ENCODE measurements at regions not wholly inside any gene's neighbourhood (a gene's known extent, or its start where the extent isn't known, plus 50 kb on each side); places are given as distances from the start of the nearest gene placed in this dataset.

- Histone ChIP-seq H3K27ac (no peak overlapping the region), H3K36me3 (no peaks in the 10 kb centered on the region), H3K4me3 (no peak overlapping the region), H3K4me1 (peaks cover 0 to 5% (median 0%) of the 10 kb centered on the region in 4 donors), H3K27me3 (peaks cover 0 to 77% of the 10 kb centered on the region in 2 donors), H3K9me3 (no peaks in the 10 kb centered on the region)
- 56 to 64% methylated on average over 5 to 6 of the region's 6 CpGs for WGBS, 2 donors
- no peak for DNase-seq (ENCODE audit: low spot score in 2 of 2)
- TF ChIP-seq POLR2A (IDR thresholded peaks at IDR 0.05) (no peak), EP300 (IDR thresholded peaks at IDR 0.05) (no peak)
- TF ChIP-seq, protein P1, sequence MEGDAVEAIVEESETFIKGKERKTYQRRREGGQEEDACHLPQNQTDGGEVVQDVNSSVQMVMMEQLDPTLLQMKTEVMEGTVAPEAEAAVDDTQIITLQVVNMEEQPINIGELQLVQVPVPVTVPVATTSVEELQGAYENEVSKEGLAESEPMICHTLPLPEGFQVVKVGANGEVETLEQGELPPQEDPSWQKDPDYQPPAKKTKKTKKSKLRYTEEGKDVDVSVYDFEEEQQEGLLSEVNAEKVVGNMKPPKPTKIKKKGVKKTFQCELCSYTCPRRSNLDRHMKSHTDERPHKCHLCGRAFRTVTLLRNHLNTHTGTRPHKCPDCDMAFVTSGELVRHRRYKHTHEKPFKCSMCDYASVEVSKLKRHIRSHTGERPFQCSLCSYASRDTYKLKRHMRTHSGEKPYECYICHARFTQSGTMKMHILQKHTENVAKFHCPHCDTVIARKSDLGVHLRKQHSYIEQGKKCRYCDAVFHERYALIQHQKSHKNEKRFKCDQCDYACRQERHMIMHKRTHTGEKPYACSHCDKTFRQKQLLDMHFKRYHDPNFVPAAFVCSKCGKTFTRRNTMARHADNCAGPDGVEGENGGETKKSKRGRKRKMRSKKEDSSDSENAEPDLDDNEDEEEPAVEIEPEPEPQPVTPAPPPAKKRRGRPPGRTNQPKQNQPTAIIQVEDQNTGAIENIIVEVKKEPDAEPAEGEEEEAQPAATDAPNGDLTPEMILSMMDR (IDR thresholded peaks at IDR 0.05) = no peak
Observed at GRCh38 chr16:86046026-86046425, 147.1 kb downstream of the IRF8 start.

GRCh38 chr16:86046667-86047270 is 147.8 kb downstream of the IRF8 start:
- WGBS, 2 donors = 52 to 64% methylated on average over 9 of the region's 9 CpGs
- TF ChIP-seq EP300 (IDR thresholded peaks at IDR 0.05) (no peak), POLR2A (IDR thresholded peaks at IDR 0.05) (no peak)
- TF ChIP-seq, protein P1 (IDR thresholded peaks at IDR 0.05) = no peak
- peaks cover 0 to 82% of the 10 kb centered on the region in 2 donors for H3K27me3 ChIP-seq

GRCh38 chr16:86048221-86048620 is 149.3 kb downstream of the IRF8 start:
- H3K4me3 ChIP-seq = no peak overlapping the region
- no peak for DNase-seq (ENCODE audit: low spot score in 2 of 2)
- 18 to 23% methylated on average over 11 of the region's 11 CpGs for whole genome bisulfite sequencing, 2 donors
- H3K27ac ChIP-seq = no peak overlapping the region
- TF ChIP-seq, protein P1 (IDR thresholded peaks at IDR 0.05) = no peak
- TF ChIP-seq POLR2A (IDR thresholded peaks at IDR 0.05) (no peak), EP300 (IDR thresholded peaks at IDR 0.05) (no peak)
- peaks cover 0 to 68% of the 10 kb centered on the region in 2 donors for H3K27me3 ChIP-seq
- no peaks in the 10 kb centered on the region for H3K9me3 ChIP-seq
- H3K36me3 ChIP-seq = no peaks in the 10 kb centered on the region
- peaks cover 0 to 12% (median 0%) of the 10 kb centered on the region in 4 donors for H3K4me1 ChIP-seq

More at GRCh38 chr16:86046667-86047270, 147.8 kb downstream of the IRF8 start:
- H3K4me1 ChIP-seq = peaks cover 0 to 12% (median 0%) of the 10 kb centered on the region in 4 donors
- DNase-seq (ENCODE audit: low spot score in 2 of 2) = no peak
- H3K4me3 ChIP-seq = no peak overlapping the region
- no peaks in the 10 kb centered on the region for H3K36me3 ChIP-seq
- no peaks in the 10 kb centered on the region for H3K9me3 ChIP-seq
- H3K27ac ChIP-seq = no peak overlapping the region

GRCh38 chr16:86048882-86049585 is 150.1 kb downstream of the IRF8 start:
- WGBS, 2 donors = 69 to 76% methylated on average over 10 to 11 of the region's 11 CpGs
- H3K4me3 ChIP-seq = no peak overlapping the region
- TF ChIP-seq, protein P1 (IDR thresholded peaks at IDR 0.05) = no peak
- no peak for TF ChIP-seq POLR2A (IDR thresholded peaks at IDR 0.05)
- no peak for TF ChIP-seq EP300 (IDR thresholded peaks at IDR 0.05)
- no peaks in the 10 kb centered on the region for H3K9me3 ChIP-seq
- no peak overlapping the region for H3K27ac ChIP-seq
- DNase-seq (ENCODE audit: low spot score in 2 of 2) = no peak
- peaks cover 0 to 12% (median 0%) of the 10 kb centered on the region in 4 donors for H3K4me1 ChIP-seq
- no peaks in the 10 kb centered on the region for H3K36me3 ChIP-seq
- H3K27me3 ChIP-seq = peaks cover 0 to 60% of the 10 kb centered on the region in 2 donors

- H3K27me3 ChIP-seq = peaks cover 0 to 53% of the 10 kb centered on the region in 2 donors
- 91 to 93% methylated on average over 7 to 10 of the region's 10 CpGs for WGBS, 2 donors
- TF ChIP-seq, protein P1 (IDR thresholded peaks at IDR 0.05) = no peak
- TF ChIP-seq EP300 (IDR thresholded peaks at IDR 0.05) = no peak
- TF ChIP-seq POLR2A (IDR thresholded peaks at IDR 0.05) = no peak
Observed at GRCh38 chr16:86049641-86050040, 150.7 kb downstream of the IRF8 start.

More at GRCh38 chr16:86049641-86050040, 150.7 kb downstream of the IRF8 start:
- H3K9me3 ChIP-seq = no peaks in the 10 kb centered on the region
- no peak for DNase-seq (ENCODE audit: low spot score in 2 of 2)
- H3K27ac ChIP-seq = no peak overlapping the region
- no peak overlapping the region for H3K4me3 ChIP-seq
- H3K36me3 ChIP-seq = no peaks in the 10 kb centered on the region
- H3K4me1 ChIP-seq = peaks cover 0 to 12% (median 0%) of the 10 kb centered on the region in 4 donors

Data from tibial nerve (tissue), 4 donors.